Progenitor cell of endocrine pancreas (in vitro differentiated cells): ENCODE measurements at regions not wholly inside any gene's neighbourhood (a gene's known extent, or its start where the extent isn't known, plus 50 kb on each side); places are given as distances from the start of the nearest gene placed in this dataset.

Source experiments
- DNase-seq: peaks from one replicate; pipeline ENCODE4 v3.0.0; 2021; ENCODE audit warnings: low spot score; ENCODE audit not compliant: unreplicated experiment
- H3K27ac Mint-ChIP-seq: 2 replicates; pipeline ENCODE4 v1.8.0; 2021; ENCODE audit warnings: mild to moderate bottlenecking, moderate library complexity, mixed read lengths
- H3K27me3 Mint-ChIP-seq: 2 replicates; pipeline ENCODE4 v1.8.0; 2021; ENCODE audit warnings: mixed read lengths
- H3K36me3 Mint-ChIP-seq: 2 replicates; pipeline ENCODE4 v1.8.0; 2022; ENCODE audit warnings: mixed read lengths; ENCODE audit not compliant: insufficient read depth
- H3K4me1 Mint-ChIP-seq: 2 replicates; pipeline ENCODE4 v1.8.0; 2021; ENCODE audit warnings: low read depth, mixed read lengths
- H3K4me3 Mint-ChIP-seq: 2 replicates; pipeline ENCODE4 v1.8.0; 2021; ENCODE audit warnings: low read depth, mild to moderate bottlenecking, moderate library complexity, mixed read lengths
- H3K9me3 Mint-ChIP-seq: 2 replicates; pipeline ENCODE4 v1.8.0; 2021; ENCODE audit warnings: low read depth, mixed read lengths
- CTCF ChIP-seq: fragments of 200-600 bp; sonication (generic); IDR thresholded peaks from one replicate; pipeline ENCODE4 v1.5.0; 2021; ENCODE audit warnings: antibody characterized with exemption, mild to moderate bottlenecking; ENCODE audit not compliant: unreplicated experiment

- no peak for TF ChIP-seq CTCF
- Mint-ChIP-seq H3K27ac (no peak overlapping the region), H3K4me3 (no peak overlapping the region)
These were observed 253.3 kb upstream of the EPHA5 start for GRCh38 chr4:65923616-65924015.

GRCh38 chr4:65921180-65921579 is 250.9 kb upstream of the EPHA5 start:
- Mint-ChIP-seq H3K27me3 (no peaks in the 10 kb centered on the region), H3K27ac (no peak overlapping the region), H3K36me3 (no peaks in the 10 kb centered on the region), H3K9me3 (peaks cover 2% of the 10 kb centered on the region), H3K4me3 (no peak overlapping the region), H3K4me1 (peaks cover 14% of the 10 kb centered on the region)
- TF ChIP-seq CTCF, result no peak
- no peak for DNase-seq

More at GRCh38 chr4:65923616-65924015, 253.3 kb upstream of the EPHA5 start:
- H3K36me3 Mint-ChIP-seq, result no peaks in the 10 kb centered on the region
- H3K4me1 Mint-ChIP-seq, result peaks cover 10% of the 10 kb centered on the region
- no peak for DNase-seq
- H3K27me3 Mint-ChIP-seq, result no peaks in the 10 kb centered on the region
- peaks cover 2% of the 10 kb centered on the region for H3K9me3 Mint-ChIP-seq

- no peak for DNase-seq
- Mint-ChIP-seq H3K27me3 (no peaks in the 10 kb centered on the region), H3K4me3 (no peak overlapping the region), H3K27ac (no peak overlapping the region), H3K4me1 (peaks cover 11% of the 10 kb centered on the region), H3K9me3 (peaks cover 2% of the 10 kb centered on the region), H3K36me3 (no peaks in the 10 kb centered on the region)
- no peak for TF ChIP-seq CTCF
These were observed 248.6 kb upstream of the EPHA5 start for GRCh38 chr4:65918872-65919271.

- H3K27me3 Mint-ChIP-seq, result no peaks in the 10 kb centered on the region
- H3K27ac Mint-ChIP-seq, result no peak overlapping the region
- H3K9me3 Mint-ChIP-seq, result peaks cover 2% of the 10 kb centered on the region
- no peak for TF ChIP-seq CTCF
- peaks cover 11% of the 10 kb centered on the region for H3K4me1 Mint-ChIP-seq
- no peak overlapping the region for H3K4me3 Mint-ChIP-seq
- no peak for DNase-seq
- no peaks in the 10 kb centered on the region for H3K36me3 Mint-ChIP-seq
These were observed 247.9 kb upstream of the EPHA5 start for GRCh38 chr4:65918212-65918611.

- no peak for TF ChIP-seq CTCF
- no peaks in the 10 kb centered on the region for H3K27me3 Mint-ChIP-seq
- H3K4me3 Mint-ChIP-seq, result no peak overlapping the region
- peaks cover 2% of the 10 kb centered on the region for H3K9me3 Mint-ChIP-seq
- no peak for DNase-seq
- H3K4me1 Mint-ChIP-seq, result peaks cover 11% of the 10 kb centered on the region
- H3K36me3 Mint-ChIP-seq, result no peaks in the 10 kb centered on the region
- H3K27ac Mint-ChIP-seq, result no peak overlapping the region
These were observed 247.2 kb upstream of the EPHA5 start for GRCh38 chr4:65917486-65917885.
